Calu3 (cell line): ENCODE measurements at regions not wholly inside any gene's neighbourhood (a gene's known extent, or its start where the extent isn't known, plus 50 kb on each side); places are given as distances from the start of the nearest gene placed in this dataset.

Source experiments
- BruUV-seq: library from RNA; stranded (reverse); fragments of 400-500 nt; replicated peaks from 2 replicates; lab custom pipeline; 2021; lab: Mats Ljungman, UMichigan
- CTCF ChIA-PET: fragments of 300-600 bp; sonication (Branson Sonifier 250); formaldehyde crosslinking; loops from one replicate; lab custom pipeline; 2022; ENCODE audit warnings: antibody characterized with exemption; lab: Charles Lee
- DNase-seq: peaks from one replicate; pipeline ENCODE4 v3.0.0; 2022
- H3K27ac Mint-ChIP-seq: one replicate; pipeline ENCODE4 v1.8.0; 2022; ENCODE audit warnings: mixed read lengths; ENCODE audit not compliant: unreplicated experiment
- H3K27me3 Mint-ChIP-seq: one replicate; pipeline ENCODE4 v1.8.0; 2022; ENCODE audit warnings: mixed read lengths; ENCODE audit not compliant: unreplicated experiment
- H3K36me3 Mint-ChIP-seq: one replicate; pipeline ENCODE4 v1.8.0; 2022; ENCODE audit warnings: mild to moderate bottlenecking, moderate library complexity, mixed read lengths; ENCODE audit not compliant: insufficient read depth, unreplicated experiment
- H3K4me1 Mint-ChIP-seq: one replicate; pipeline ENCODE4 v1.8.0; 2022; ENCODE audit warnings: mild to moderate bottlenecking, low read depth, mixed read lengths; ENCODE audit not compliant: unreplicated experiment
- H3K4me3 Mint-ChIP-seq: one replicate; pipeline ENCODE4 v1.8.0; 2022; ENCODE audit warnings: mild to moderate bottlenecking, low read depth, moderate library complexity, mixed read lengths; ENCODE audit not compliant: unreplicated experiment
- H3K9me3 Mint-ChIP-seq: one replicate; pipeline ENCODE4 v1.8.0; 2022; ENCODE audit warnings: low read depth, mixed read lengths; ENCODE audit not compliant: unreplicated experiment
- CTCF ChIP-seq: fragments of 200-600 bp; IDR thresholded peaks from one replicate; pipeline ENCODE4 v1.8.0; 2022; ENCODE audit warnings: antibody characterized with exemption; ENCODE audit not compliant: unreplicated experiment
- intact Hi-C: fragments of 100-400 bp; cut with micrococcal nuclease; formaldehyde crosslinking; loops from one replicate; pipeline ENCODE4 v1.10.0; 2022; ENCODE audit not compliant: unreplicated experiment

- no peak overlapping the region for H3K4me3 Mint-ChIP-seq
- peaks cover 18% of the 10 kb centered on the region for H3K4me1 Mint-ChIP-seq
- no peak overlapping the region for H3K27ac Mint-ChIP-seq
- TF ChIP-seq CTCF, result no peak
- H3K27me3 Mint-ChIP-seq, result no peaks in the 10 kb centered on the region
- DNase-seq, result no peak
- H3K9me3 Mint-ChIP-seq, result no peaks in the 10 kb centered on the region
- peaks cover 21% of the 10 kb centered on the region for H3K36me3 Mint-ChIP-seq
- CTCF ChIA-PET, result no interaction called here
- intact Hi-C loops, result no loop called here
- no TSS peak for BruUV-seq
Observed at GRCh38 chr9:129330711-129331492, 152.8 kb upstream of the IER5L start.

- H3K4me3 Mint-ChIP-seq, result no peak overlapping the region
- peaks cover 3% of the 10 kb centered on the region for H3K4me1 Mint-ChIP-seq
- no peak for DNase-seq
- CTCF ChIA-PET, result no interaction called here
- H3K27me3 Mint-ChIP-seq, result no peaks in the 10 kb centered on the region
- H3K27ac Mint-ChIP-seq, result no peak overlapping the region
- no peak for TF ChIP-seq CTCF
- H3K9me3 Mint-ChIP-seq, result no peaks in the 10 kb centered on the region
- BruUV-seq, result no TSS peak
- H3K36me3 Mint-ChIP-seq, result peaks cover 1% of the 10 kb centered on the region
- intact Hi-C loops, result no loop called here
Observed at GRCh38 chr9:129328355-129329042, 150.4 kb upstream of the IER5L start.

GRCh38 chr9:129327552-129328328 is 149.7 kb upstream of the IER5L start:
- no peak for TF ChIP-seq CTCF
- H3K27ac Mint-ChIP-seq, result no peak overlapping the region
- CTCF ChIA-PET, result interaction anchor here (0.7 kb wide), 1 partner anchor 14 kb away, joined by 6 read pairs; no protein-coding TSS in a partner anchor
- no peaks in the 10 kb centered on the region for H3K9me3 Mint-ChIP-seq
- no peaks in the 10 kb centered on the region for H3K36me3 Mint-ChIP-seq
- no peaks in the 10 kb centered on the region for H3K27me3 Mint-ChIP-seq
- H3K4me1 Mint-ChIP-seq, result no peaks in the 10 kb centered on the region
- DNase-seq, result no peak
- BruUV-seq, result no TSS peak
- H3K4me3 Mint-ChIP-seq, result no peak overlapping the region
- intact Hi-C loops, result no loop called here
